ENCODE measurements at regions not wholly inside any gene's neighbourhood (a gene's known extent, or its start where the extent isn't known, plus 50 kb on each side); places are given as distances from the start of the nearest gene placed in this dataset.

DNA sequence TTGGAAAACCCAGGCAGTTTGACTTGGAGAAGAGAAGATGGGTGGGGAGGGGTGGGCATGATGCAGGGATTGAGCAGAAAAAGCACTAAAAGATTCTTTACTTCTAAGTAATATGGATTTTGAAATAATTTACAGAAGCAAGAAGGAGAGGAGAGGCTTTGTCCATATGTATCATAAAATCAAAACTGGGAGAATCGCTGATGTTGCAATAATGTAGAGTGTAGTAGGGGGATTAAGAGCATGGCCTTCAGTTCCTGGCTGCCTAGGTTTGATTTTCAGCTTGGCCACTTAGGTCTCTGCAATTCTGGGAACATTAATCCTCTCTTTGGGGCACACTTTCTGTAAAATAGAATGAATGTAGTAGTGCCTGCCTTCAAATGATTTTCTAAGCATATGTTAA lies 1760.4 kb upstream of the CELF4 start:
- Histone ChIP-seq H3K9me3 (replicated peaks; ENCODE audit: control insufficient read depth, insufficient read depth, low read length) (no peaks in the 10 kb centered on the region), H3K4me2 (ENCODE audit: insufficient read depth, low read length) (no peak overlapping the region), H3K36me3 (ENCODE audit: control insufficient read depth in 2 of 2, extremely low read depth in 1 of 2, insufficient read depth in 2 of 2, low read length in 2 of 2) (no peaks in the 10 kb centered on the region), H3K9ac (replicated peaks; ENCODE audit: extremely low read depth, insufficient read depth, low read length) (no peak overlapping the region), H2AFZ (ENCODE audit: low read depth, low read length) (no peak overlapping the region), H3K4me1 (ENCODE audit: control insufficient read depth, extremely low read depth, insufficient read depth, low read length) (no peaks in the 10 kb centered on the region), H3K4me3 (replicated peaks in 1 of 3; ENCODE audit: insufficient read depth in 1 of 3, low read depth in 1 of 3, low read length in 3 of 3) (no peak overlapping the region), H4K20me1 (replicated peaks; ENCODE audit: control insufficient read depth, extremely low read depth, insufficient read depth, low read length) (no peaks in the 10 kb centered on the region), H3K27ac (ENCODE audit: insufficient read depth, low read depth, low read length) (no peak overlapping the region), H3K79me2 (ENCODE audit: control insufficient read depth, insufficient read depth, low read length) (no peaks in the 10 kb centered on the region), H3K9me1 (replicated peaks; ENCODE audit: control insufficient read depth, extremely low read depth, insufficient read depth, low read length) (no peaks in the 10 kb centered on the region), H3K27me3 (ENCODE audit: control insufficient read depth in 2 of 2, insufficient read depth in 2 of 2, low read length in 2 of 2) (no peaks in the 10 kb centered on the region)
- no peak for FAIRE-seq
- TF ChIP-seq EZH2 (IDR thresholded peaks at IDR 0.05; ENCODE audit: borderline replicate concordance, low read depth, low read length, severe bottlenecking): no peak
- no peak for TF ChIP-seq POLR2A (IDR thresholded peaks at IDR 0.05; ENCODE audit: low read depth, low read length)
- TF ChIP-seq MYC (IDR thresholded peaks at IDR 0.05; ENCODE audit: low read depth, low read length): no peak
- TF ChIP-seq, protein P1, sequence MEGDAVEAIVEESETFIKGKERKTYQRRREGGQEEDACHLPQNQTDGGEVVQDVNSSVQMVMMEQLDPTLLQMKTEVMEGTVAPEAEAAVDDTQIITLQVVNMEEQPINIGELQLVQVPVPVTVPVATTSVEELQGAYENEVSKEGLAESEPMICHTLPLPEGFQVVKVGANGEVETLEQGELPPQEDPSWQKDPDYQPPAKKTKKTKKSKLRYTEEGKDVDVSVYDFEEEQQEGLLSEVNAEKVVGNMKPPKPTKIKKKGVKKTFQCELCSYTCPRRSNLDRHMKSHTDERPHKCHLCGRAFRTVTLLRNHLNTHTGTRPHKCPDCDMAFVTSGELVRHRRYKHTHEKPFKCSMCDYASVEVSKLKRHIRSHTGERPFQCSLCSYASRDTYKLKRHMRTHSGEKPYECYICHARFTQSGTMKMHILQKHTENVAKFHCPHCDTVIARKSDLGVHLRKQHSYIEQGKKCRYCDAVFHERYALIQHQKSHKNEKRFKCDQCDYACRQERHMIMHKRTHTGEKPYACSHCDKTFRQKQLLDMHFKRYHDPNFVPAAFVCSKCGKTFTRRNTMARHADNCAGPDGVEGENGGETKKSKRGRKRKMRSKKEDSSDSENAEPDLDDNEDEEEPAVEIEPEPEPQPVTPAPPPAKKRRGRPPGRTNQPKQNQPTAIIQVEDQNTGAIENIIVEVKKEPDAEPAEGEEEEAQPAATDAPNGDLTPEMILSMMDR (IDR thresholded peaks at IDR 0.05; ENCODE audit: extremely low read depth in 1 of 2, insufficient read depth in 1 of 2, low read depth in 1 of 2, low read length in 2 of 2): no peak
- TF ChIP-seq JUN (IDR thresholded peaks at IDR 0.05; ENCODE audit: borderline replicate concordance, insufficient read depth, insufficient read length, low read depth): no peak
- TF ChIP-seq POLR2AphosphoS5 (IDR thresholded peaks at IDR 0.05; ENCODE audit: insufficient read depth, low read depth, low read length): no peak
- no peak for TF ChIP-seq FOS (IDR thresholded peaks at IDR 0.05; ENCODE audit: borderline replicate concordance, insufficient read depth, low read length)
- no peak for TF ChIP-seq GATA2 (IDR thresholded peaks at IDR 0.05; ENCODE audit: insufficient read depth, insufficient read length, low read depth, low read length)
- TF ChIP-seq, protein P2, sequence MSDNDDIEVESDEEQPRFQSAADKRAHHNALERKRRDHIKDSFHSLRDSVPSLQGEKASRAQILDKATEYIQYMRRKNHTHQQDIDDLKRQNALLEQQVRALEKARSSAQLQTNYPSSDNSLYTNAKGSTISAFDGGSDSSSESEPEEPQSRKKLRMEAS (IDR thresholded peaks at IDR 0.05; ENCODE audit: insufficient read depth, insufficient read length): no peak
- ChIA-PET POLR2A (no interaction called here), CTCF (no interaction called here)
- no peak for DNase-seq (ENCODE audit: low read depth, low spot score)
- intact Hi-C loops (cut with micrococcal nuclease) (no loop called here), dilution Hi-C loops (cut with MboI; ENCODE audit: extremely low pct_ligation_motif_present, low sequenced_read_pairs) (no loop called here)
- no TSS peak for BruUV-seq (replicated peaks)

Measured in endothelial cell of umbilical vein (primary cell).